Vagina (tissue), 2 donors: ENCODE measurements at regions not wholly inside any gene's neighbourhood (a gene's known extent, or its start where the extent isn't known, plus 50 kb on each side); places are given as distances from the start of the nearest gene placed in this dataset.

Source experiments
- DNase-seq, 2 donors: peaks; one replicate each; pipeline ENCODE4 v3.0.0-alpha.2; 2017; ENCODE audit errors: extremely low spot score in 2 of 2
- H3K27ac ChIP-seq: fragments of 200-600 bp; sonication (generic); one replicate; pipeline ENCODE4 v1.5.1; 2019
- H3K27me3 ChIP-seq: fragments of 200-600 bp; sonication (generic); one replicate; pipeline ENCODE4 v1.5.1; 2019
- H3K36me3 ChIP-seq, 2 donors: fragments of 200-600 bp; sonication (generic); one replicate each; pipeline ENCODE4 v1.5.1; 2017 to 2019
- H3K4me1 ChIP-seq: fragments of 200-600 bp; sonication (generic); one replicate; pipeline ENCODE4 v1.5.1; 2019
- H3K4me3 ChIP-seq, 2 donors: fragments of 200-600 bp; sonication (generic); 1 replicate in 1 of 2; 2 replicates in 1 of 2; pipeline ENCODE4 v1.5.1; 2016 to 2019
- H3K9me3 ChIP-seq: fragments of 200-600 bp; sonication (generic); one replicate; pipeline ENCODE4 v1.5.1; 2019
- CTCF ChIP-seq, 3 experiments: fragments of 450-650 bp in 2 of 3; fragments of 200-600 bp in 1 of 3; sonication (generic) in 1 of 3; IDR thresholded peaks; one replicate each; pipeline ENCODE4 v1.5.1; 2017 to 2019; ENCODE audit warnings: antibody characterized with exemption in 3 of 3, mild to moderate bottlenecking in 2 of 3, moderate library complexity in 2 of 3
- POLR2A ChIP-seq, 2 donors: fragments of 450-650 bp; IDR thresholded peaks; one replicate each; pipeline ENCODE4 v1.6.1; 2017; ENCODE audit warnings: antibody characterized with exemption in 2 of 2, mild to moderate bottlenecking in 2 of 2, moderate library complexity in 2 of 2
- POLR2AphosphoS5 ChIP-seq, 2 donors: sonication (generic); formaldehyde crosslinking; IDR thresholded peaks; one replicate each; pipeline ENCODE4 v1.9.0; 2017; ENCODE audit warnings: antibody characterized with exemption in 2 of 2, mild to moderate bottlenecking in 2 of 2, low read depth in 1 of 2; ENCODE audit not compliant: insufficient read depth in 1 of 2
- intact Hi-C: fragments of 100-400 bp; cut with DNase I; formaldehyde crosslinking; loops from one replicate; pipeline ENCODE4 v1.15.1; 2023

GRCh38 chr20:40930561-40930960 lies 98.1 kb upstream of the TOP1 start:
- Histone ChIP-seq H3K4me1 (no peaks in the 10 kb centered on the region), H3K4me3 (no peak overlapping the region), H3K36me3 (no peaks in the 10 kb centered on the region), H3K27me3 (no peaks in the 10 kb centered on the region), H3K27ac (no peak overlapping the region), H3K9me3 (no peaks in the 10 kb centered on the region)
- TF ChIP-seq POLR2A (IDR thresholded peaks at IDR 0.05) (no peak), CTCF (IDR thresholded peaks at IDR 0.05) (no peak), POLR2AphosphoS5 (IDR thresholded peaks at IDR 0.05; ENCODE audit: insufficient read depth in 1 of 2, low read depth in 1 of 2) (no peak)
- DNase-seq = peak in 1 of 2 donors; percentile 18
- intact Hi-C loops = no loop called here

GRCh38 chr20:40931410-40932044 lies 97.1 kb upstream of the TOP1 start:
- no peak overlapping the region for H3K27ac ChIP-seq
- H3K4me3 ChIP-seq = no peak overlapping the region
- no peak for TF ChIP-seq POLR2A (IDR thresholded peaks at IDR 0.05)
- no peak for TF ChIP-seq POLR2AphosphoS5 (IDR thresholded peaks at IDR 0.05; ENCODE audit: insufficient read depth in 1 of 2, low read depth in 1 of 2)
- no peak for TF ChIP-seq CTCF (IDR thresholded peaks at IDR 0.05)
- H3K9me3 ChIP-seq = no peaks in the 10 kb centered on the region
- intact Hi-C loops = no loop called here
- H3K36me3 ChIP-seq = no peaks in the 10 kb centered on the region
- no peaks in the 10 kb centered on the region for H3K4me1 ChIP-seq
- H3K27me3 ChIP-seq = no peaks in the 10 kb centered on the region
- peak in 1 of 2 donors; percentile 56 for DNase-seq

GRCh38 chr20:40932436-40932835 lies 96.2 kb upstream of the TOP1 start:
- H3K4me1 ChIP-seq = no peaks in the 10 kb centered on the region
- no peaks in the 10 kb centered on the region for H3K36me3 ChIP-seq
- intact Hi-C loops = no loop called here
- DNase-seq = peak in 1 of 2 donors; percentile 42
- no peaks in the 10 kb centered on the region for H3K9me3 ChIP-seq
- no peaks in the 10 kb centered on the region for H3K27me3 ChIP-seq
- TF ChIP-seq POLR2A (IDR thresholded peaks at IDR 0.05) (no peak), POLR2AphosphoS5 (IDR thresholded peaks at IDR 0.05; ENCODE audit: insufficient read depth in 1 of 2, low read depth in 1 of 2) (no peak), CTCF (IDR thresholded peaks at IDR 0.05) (no peak)
- no peak overlapping the region for H3K27ac ChIP-seq
- H3K4me3 ChIP-seq = no peak overlapping the region

GRCh38 chr20:40933758-40934157 lies 94.9 kb upstream of the TOP1 start:
- Histone ChIP-seq H3K36me3 (no peaks in the 10 kb centered on the region), H3K27ac (no peak overlapping the region), H3K27me3 (no peaks in the 10 kb centered on the region), H3K9me3 (no peaks in the 10 kb centered on the region), H3K4me3 (no peak overlapping the region), H3K4me1 (no peaks in the 10 kb centered on the region)
- intact Hi-C loops = no loop called here
- no peak for DNase-seq
- TF ChIP-seq CTCF (IDR thresholded peaks at IDR 0.05) = no peak
- TF ChIP-seq POLR2A (IDR thresholded peaks at IDR 0.05) = no peak
- TF ChIP-seq POLR2AphosphoS5 (IDR thresholded peaks at IDR 0.05; ENCODE audit: insufficient read depth in 1 of 2, low read depth in 1 of 2) = no peak

GRCh38 chr20:40938020-40938419 lies 90.6 kb upstream of the TOP1 start:
- intact Hi-C loops = no loop called here
- DNase-seq = no peak
- TF ChIP-seq POLR2AphosphoS5 (IDR thresholded peaks at IDR 0.05; ENCODE audit: insufficient read depth in 1 of 2, low read depth in 1 of 2) = no peak
- TF ChIP-seq CTCF (IDR thresholded peaks at IDR 0.05) = no peak
- TF ChIP-seq POLR2A (IDR thresholded peaks at IDR 0.05) = no peak

More at GRCh38 chr20:40938020-40938419, 90.6 kb upstream of the TOP1 start:
- no peaks in the 10 kb centered on the region for H3K9me3 ChIP-seq
- no peaks in the 10 kb centered on the region for H3K27me3 ChIP-seq
- no peak overlapping the region for H3K4me3 ChIP-seq
- no peaks in the 10 kb centered on the region for H3K4me1 ChIP-seq
- H3K27ac ChIP-seq = no peak overlapping the region
- no peaks in the 10 kb centered on the region for H3K36me3 ChIP-seq
